HG03378 (cell line): ENCODE measurements at regions not wholly inside any gene's neighbourhood (a gene's known extent, or its start where the extent isn't known, plus 50 kb on each side); places are given as distances from the start of the nearest gene placed in this dataset.

Experiments
- ATAC-seq: cut with Tn5 transposase; IDR thresholded peaks from one replicate; pipeline ENCODE4 v1.9.1; 2021; ENCODE audit warnings: mild to moderate bottlenecking, moderate library complexity; ENCODE audit not compliant: unreplicated experiment

DNA sequence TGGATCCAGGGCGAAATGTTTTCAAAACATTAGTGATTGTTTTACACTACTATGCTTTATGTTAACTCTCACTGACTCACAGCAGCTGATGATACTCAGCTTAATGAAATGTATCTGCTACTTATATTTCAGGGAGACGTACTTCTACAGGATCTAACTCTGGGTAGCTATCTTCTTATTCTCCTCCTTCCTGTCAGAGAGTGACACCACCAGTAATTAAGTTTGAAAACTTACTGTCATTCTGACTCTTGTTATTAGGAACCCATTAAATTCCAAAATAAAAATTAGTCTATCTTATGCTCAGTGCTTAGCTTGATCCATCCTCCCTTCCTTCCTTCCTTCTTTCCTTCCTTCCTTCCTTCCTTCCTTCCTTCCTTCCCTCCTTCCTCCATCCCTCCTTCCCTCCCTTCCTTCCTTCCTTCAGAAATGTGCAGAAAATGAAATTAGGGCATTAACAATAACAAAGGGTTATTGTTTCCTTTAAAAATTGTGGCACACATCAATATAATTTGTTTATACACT lies 441.1 kb downstream of the MEIS1 start:
- ATAC-seq: no peak

DNA sequence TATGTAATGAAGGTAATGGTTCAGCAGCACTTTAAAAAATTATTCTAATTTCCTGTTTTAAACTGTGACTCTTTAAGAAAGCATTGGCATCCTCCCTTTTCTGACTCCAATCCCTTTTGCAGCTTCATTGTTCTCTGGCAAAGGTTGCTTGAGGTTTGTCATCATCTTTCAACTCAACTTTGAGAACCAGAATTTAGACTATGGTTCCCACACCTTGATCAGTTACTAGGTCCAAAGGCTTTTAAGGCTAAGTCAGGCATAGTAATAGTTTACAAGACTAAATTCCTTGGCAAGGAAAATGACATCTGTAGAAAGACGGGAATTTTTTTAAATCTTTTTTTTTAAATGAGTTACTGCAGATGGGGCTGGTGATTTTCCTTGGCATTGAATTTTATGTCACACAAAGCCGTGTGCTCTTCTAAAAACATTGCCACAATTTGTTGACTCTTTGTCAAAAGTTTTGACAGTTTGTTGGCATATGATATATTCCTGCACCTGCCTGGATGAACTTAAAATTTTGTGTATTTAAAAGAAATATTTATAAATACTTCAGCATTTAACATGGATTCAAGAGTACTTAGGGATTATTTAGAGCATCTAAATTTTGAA lies 451.0 kb downstream of the MEIS1 start:
- no peak for ATAC-seq

DNA sequence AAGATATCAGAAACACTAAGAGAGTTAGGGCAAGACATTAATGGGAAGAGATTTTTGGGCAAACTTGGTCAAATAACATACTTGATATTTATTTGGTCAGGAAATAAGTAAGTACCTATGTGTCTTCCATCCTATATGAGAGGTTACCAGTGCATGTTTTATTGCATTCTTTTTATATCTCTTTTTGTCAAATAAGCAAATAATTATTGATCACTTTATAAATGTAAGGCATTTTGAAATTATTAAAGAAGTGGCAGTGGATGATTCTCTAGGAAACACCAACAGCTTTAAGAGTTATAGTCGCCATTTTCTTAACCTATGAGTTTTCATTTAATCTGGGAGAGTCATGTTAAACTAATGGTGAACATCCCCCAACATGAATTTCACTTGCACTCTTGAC lies 453.3 kb downstream of the MEIS1 start:
- no peak for ATAC-seq

DNA sequence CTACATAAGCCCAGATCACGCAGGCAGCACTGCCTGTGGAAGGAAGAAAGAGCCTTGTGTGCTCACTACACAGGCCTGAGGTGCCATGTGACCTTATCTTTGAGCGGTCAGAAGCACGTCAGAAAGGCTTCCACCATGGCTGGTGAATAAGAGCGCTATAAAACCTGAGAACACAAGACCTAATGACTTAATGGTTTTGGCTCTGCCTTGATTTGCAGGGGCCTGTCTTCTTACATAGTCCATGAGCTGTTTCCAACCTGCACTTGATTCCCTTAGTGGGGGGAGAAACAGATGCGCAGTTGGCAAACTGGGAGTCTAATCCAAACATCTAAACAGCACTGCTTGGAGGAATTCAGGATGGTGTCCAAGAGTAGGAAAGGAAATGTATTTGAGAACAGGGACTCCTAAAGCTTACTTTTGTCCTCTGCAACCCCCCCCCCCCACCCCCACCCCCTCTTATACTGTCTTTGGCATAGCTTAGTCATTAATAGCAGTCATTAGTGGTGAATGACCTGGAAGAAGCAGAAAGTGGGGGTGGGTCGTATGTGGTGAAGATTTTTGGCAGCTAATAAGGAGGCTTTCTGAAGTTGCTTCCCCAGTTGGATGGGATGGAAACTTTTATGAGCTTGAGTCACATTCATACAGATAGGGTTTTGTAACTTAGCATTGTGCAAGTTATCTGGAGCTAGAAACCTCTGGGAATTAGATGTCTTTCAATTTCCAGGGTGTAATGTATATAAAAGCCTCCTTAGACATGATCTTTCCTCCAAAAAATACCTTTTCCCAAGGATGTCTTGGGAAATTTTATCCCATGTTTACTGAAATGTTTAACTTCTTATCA lies 454.1 kb downstream of the MEIS1 start:
- no peak for ATAC-seq

DNA sequence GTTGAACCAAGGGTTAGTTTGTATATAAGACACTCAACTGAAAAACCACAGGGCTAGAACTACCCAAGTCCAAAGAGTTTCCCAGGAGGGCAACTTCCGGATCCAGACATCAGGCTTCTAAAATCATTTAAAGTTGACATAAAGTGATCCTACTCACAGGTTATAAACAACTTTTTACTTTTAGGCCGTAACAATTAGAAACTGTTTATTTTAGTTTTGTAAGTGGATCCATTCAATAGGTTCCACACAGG lies 454.6 kb downstream of the MEIS1 start:
- no peak for ATAC-seq

DNA sequence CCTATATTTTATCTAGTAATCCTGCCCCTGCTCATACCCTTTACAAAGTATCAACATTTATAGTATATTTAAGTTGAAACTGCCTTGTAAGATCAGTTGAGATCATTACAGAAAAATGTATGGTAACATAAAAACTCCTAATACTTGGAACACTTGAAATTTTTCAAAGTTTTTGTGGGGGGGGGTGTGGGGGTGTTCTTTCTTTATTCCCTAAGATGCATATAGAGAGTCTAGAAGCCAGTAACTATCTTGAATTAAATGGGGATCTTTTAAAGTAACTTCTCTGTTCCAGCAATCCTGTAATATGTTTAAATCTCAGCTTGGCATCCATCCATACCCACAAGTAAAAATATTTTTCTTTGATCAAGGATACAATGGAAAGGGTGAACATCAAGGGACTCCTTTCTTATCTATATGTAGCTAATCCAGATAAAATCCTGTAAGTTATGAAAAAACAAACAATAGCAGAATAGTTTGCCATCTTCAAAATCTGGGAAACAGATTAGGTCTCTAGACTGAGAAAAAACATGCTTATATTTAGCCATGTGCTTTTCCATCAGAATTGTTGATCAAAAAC lies 455.3 kb downstream of the MEIS1 start:
- no peak for ATAC-seq

DNA sequence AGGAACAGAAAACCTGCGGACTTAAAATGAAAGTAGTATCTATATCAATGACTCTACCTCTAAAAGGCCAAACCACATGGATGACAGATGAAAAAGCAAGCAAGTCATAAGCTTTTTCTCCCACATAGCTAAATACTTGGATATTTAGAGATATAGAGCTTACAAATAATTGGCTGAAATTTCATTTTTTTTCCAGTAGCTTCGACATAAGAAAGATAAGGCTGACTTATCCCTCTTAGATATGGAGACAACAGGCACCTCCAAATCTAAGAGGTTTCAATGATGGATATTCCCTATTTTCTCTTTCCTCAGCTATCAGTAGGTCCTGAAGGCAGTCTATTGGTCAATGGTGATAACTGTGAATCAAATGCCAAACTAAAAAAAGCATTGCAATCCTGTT lies 460.3 kb downstream of the MEIS1 start:
- ATAC-seq: no peak

DNA sequence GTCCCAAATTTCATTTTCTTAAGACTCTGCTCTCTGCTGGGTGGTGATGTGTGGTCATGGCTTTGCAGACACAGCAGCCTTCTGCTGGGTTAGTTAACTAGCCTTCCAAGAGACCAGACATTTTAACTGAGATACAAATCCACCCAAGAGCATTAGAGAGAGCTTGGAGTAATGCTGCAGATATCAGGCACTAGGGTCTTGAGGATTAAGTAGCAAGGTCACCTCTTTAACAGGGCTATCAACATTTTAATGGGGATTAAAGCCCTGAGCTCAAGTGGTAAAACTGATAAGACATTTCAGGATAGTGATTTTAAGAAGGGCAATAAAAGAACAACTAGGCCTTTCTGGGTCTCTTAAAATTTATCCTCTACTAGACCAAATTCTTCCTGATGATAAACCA lies 461.2 kb downstream of the MEIS1 start:
- no peak for ATAC-seq

DNA sequence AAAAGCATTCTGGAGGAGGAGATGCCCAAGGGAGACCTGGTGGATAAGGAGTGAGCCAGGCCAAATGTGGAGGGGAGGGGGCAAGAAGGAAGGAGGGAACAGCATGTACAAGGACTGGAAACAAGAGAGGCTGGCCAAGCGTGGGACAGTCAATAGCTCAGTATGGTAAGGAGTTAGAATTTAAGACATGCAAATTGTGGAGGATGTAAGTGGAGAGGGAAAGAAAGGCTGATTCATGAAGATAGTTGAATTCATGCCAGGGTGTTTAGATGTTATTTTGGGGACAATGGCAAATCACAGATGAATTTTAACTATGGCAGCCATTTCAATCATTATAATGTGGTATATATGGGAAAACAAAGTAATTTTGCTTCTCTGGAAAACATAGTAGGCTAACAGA lies 462.3 kb downstream of the MEIS1 start:
- no peak for ATAC-seq

DNA sequence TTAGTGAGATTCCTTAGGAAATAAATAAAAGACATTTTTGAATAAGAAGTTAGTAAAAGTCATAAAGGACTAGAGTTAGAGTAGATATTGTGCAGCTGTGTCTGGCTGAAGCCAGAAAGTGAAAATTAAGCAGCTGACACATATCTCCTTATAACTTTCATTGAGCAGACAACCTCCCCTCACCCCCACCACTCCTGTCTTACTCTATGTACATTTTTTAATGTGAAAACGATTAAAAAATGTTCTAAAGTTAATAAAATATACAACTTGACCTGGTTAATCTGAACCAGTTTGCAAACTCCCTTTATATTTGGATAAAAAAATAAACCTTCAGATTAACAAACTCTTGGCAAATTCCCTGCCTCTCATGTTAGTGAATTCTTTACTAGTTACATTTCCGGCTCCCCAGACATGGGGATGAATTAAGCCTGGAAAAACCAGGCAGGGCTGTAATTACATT lies 462.8 kb downstream of the MEIS1 start:
- ATAC-seq: no peak

DNA sequence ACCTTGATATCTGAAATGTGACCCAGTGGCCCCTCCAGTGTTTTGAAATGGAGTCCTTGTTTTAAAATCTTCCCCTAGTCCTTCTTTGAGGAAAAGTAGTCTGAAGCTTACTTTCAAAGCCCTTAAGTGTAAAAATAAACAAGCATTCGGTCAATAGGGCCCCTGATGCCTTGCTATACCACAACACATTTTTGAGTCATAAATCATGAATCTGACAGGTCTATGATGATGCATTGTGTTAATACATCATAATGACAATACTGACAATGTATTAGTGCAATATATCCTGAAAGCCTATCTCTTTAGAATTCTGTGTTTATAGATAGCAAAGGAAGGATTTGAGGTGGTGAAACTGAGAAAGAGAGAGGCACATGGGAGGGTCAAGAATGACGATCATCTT lies 464.2 kb downstream of the MEIS1 start:
- ATAC-seq: no peak

DNA sequence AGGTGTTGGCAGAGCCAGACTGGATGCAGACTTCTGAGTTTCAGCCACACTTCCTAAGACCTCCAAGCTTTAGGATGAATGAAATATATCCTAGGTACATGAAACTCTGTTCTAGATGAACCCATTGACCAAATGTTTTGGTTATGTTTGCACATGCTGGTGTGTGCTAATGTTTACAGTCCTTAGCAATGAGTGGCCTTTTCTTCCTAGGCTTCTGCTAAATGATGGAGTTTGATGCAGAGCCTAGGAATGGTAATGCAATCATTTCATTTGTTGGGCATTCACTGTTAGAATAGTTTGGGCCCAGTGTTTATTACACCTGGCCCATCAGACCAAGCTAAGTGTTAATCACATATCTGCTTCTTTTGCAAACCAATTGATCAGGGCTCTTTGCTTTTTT lies 464.7 kb downstream of the MEIS1 start:
- no peak for ATAC-seq

DNA sequence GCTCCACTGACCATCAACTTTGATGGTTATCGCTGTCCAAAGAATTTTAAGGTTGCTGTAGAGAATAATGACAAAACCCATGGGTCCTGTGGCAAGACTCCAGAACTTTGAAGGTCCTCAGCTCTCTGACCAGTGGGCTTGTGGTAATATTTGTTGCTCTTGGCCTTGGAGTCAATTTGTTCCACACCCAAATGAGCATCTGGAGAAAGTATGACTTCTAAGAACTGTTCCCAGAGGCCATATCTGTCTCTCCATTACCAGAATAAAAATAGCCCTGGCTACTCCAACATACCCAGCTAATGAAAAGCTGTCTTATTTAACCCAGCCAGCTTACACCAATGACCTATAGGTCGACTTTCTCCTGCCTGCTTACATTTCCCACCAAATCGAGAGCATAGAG lies 466.4 kb downstream of the MEIS1 start:
- ATAC-seq: no peak

DNA sequence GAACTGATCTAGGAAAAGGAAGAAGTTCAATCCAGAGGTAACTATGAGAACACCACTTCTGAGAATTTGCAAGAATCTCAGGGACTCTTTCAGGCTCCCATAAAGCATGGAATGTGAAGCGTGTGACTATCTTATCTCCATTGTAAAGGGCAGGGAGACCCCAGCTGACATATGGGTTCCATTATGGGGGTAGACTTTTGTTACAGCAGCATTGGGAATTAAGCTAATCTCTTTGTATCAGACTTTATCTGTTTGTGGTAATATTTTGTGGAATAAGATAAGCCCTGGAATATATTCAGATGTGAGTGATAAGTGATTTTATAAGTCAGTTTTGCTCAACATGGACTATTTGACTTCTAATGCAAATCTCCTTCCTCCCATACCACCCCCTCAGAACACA lies 468.3 kb downstream of the MEIS1 start:
- ATAC-seq: no peak

DNA sequence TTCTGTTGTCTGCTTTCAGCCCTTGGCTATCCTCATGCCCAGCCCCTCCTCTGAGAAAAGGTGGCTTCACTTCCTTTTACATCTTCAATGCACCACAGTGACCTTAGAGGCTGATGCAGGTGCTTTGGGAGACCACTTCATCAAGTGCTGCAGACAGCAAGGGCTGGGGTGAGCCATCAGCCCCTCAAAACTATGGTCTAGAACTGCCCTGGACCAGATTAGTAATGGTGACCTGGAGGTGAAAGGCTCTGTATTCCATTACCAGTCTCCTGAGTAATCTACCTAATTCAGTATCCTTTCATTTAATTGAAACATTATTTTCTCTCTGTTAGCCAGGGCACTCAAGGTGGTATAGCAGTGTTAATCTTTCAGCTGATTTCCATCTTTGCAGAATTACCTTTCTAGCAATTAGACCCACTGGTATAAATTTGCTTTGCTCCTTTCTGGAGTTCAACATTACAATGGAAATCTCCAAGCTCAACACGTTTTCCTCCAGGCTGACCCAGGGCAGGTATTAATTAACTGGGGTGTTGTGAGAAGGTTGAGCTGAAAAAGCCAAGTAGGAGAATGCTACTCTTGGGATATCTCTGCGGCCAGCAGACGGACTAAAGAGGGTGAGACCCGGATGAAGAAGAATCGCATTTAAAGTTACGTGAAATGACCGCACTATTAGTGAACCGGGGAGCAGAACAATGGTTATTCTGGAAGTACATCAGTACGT lies 469.0 kb downstream of the MEIS1 start:
- no peak for ATAC-seq

DNA sequence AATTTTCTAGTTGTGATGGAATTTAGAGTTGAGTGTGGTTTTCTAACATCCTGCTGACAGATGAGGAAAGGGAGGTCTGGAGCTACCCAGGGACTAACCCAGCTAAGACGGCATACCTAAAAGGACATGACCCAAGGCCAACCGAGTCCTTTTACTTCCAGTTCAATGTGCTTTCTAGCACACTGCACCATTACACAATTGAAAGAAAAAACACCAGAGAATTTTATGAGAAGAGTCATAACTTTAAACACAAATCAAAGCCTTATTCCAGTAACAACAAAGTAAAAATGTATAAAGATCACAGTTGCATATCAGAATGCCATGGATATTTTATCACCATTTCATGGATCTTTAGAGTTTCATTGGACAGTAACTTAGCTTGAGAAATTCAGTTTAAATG lies 480.3 kb downstream of the MEIS1 start:
- no peak for ATAC-seq

DNA sequence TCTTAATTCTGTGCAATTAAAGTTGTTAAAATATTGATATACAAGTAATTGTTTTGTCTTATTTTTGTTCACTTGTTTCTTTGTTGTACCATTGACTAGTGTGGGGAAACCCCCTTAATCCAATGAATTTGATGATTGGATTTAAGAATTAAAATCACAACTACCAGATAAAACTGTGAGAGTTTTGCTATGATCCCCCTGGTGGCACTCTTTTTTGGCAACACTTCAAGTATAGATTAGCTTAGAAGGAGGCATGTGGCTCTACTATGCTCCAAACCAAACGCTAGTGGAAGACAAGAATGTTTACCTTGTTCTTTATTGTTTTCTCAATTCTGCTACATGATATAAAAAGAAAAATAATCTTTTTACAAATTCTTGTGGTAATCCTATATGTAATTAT lies 477.8 kb upstream of the ETAA1 start:
- ATAC-seq: no peak

DNA sequence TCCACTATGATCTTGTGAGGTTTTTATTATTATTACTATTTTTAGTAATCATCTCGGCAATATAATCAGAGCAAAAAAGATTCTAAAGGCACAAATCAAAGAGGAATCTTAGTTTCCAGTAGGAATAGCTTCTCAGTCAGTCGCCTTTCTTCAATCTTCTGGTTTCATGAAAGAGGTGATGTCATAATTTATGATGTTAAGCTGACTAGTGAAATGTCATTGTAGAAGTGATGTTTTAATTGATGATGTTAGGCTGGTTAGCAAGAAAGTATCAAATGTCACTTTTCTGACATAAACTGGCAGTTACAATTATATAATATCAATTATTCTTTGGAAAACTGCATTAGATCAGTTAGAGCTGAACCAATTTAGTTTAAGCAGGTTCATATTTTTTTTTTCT lies 476.7 kb upstream of the ETAA1 start:
- no peak for ATAC-seq

DNA sequence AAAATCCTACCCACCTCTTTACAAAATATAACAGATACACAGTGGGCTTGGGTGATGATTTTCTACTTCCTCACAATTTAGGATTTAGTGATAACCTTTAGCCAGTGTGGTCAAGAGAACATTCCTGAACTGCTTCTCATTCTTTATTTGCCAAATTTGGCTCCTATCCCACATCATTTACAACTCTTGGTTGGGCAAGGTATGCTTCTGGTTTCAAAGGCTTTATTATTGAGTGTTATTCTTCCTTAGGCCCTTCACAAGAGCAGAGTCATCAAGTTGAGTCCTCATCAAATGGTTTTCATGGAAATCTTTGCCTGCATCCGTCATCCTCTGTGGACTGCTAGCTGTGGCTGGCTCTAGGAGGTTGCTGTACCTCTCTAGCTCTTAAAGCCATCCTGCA lies 472.0 kb upstream of the ETAA1 start:
- ATAC-seq: no peak

DNA sequence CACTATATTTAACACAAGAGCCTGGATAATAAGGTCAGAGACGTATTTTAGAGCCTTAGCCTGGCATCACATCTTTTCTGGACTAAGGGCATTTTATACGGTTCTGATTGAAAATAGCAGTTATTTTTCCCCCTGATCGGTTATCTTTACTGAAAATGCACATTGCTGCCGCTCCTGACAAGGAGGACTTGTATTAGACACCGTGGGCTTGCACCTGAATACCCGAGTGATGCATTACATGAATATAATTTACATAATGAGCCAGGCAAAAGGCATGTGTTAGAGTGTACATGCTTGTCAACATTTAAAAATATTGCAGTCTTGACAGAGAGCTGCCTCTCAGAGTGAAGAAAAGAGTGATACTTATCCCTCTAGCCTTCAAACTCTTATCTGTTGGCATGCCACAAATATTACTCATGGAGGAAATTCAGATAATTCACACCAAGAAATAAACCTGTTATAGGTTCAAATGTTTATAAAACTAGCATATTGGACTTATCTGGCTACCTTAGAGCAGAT lies 470.5 kb upstream of the ETAA1 start:
- no peak for ATAC-seq

DNA sequence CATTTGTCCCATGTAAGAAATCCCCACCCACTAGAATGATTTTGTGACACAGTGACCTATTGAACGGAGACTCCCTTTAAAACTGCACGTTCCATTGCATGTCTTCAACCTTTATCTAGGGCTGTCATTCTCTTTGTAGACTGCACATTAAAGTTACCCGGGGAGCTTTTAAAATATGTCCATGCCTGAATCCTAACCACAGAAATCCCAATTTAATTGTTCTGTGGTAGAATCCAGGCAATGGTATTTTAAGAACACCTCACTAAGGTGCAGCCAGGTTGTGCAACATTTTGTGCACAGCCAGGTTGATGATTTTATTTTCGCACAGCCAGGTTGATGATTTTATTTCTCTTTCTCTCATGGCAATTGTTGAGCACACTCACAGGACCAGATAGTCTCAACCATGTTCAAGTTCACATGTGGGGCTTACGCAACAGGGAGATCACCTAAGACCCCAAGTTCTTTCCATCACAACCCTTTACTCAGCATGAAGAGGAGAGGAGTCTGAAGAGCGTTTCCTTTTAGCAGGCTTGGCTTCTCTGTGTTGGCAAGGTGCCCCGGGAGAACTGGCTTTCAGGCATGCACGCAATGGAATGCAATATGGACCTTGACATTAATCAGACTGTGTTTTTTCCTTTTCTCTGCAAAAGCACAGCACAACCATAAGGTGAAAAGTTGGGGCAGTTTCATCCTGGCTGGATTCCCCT lies 467.3 kb upstream of the ETAA1 start:
- no peak for ATAC-seq
